Activated CD8-positive, alpha-beta memory T cell treated with anti-CD3 and anti-CD28 coated beads, Interleukin-2, amount 50 U/mL, for 4 hours (primary cell): ENCODE measurements at regions not wholly inside any gene's neighbourhood (a gene's known extent, or its start where the extent isn't known, plus 50 kb on each side); places are given as distances from the start of the nearest gene placed in this dataset.

Source experiments
- DNase-seq: peaks from one replicate; pipeline ENCODE4 v3.0.0-alpha.2; 2020

DNA sequence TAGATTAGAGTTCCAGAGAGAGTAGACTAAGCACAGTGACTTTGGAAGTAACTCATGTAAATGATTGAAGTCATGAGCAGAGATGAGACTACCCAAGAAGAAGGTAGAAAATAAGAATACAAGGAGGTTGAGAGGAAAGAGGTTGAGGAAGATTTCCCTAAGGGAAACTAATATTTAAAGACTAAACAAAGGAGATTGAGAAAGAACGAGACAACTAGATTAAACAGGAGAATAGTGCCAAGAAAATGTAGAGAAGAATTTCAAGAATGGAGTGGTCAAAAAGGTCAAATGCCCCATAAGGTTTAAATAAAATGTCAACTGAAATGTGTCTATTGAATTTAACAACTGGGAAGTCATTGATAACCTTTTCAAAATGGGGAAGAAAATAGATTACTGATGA is 59.0 kb downstream of the RPS29 start:
- DNase-seq, result no peak

DNA sequence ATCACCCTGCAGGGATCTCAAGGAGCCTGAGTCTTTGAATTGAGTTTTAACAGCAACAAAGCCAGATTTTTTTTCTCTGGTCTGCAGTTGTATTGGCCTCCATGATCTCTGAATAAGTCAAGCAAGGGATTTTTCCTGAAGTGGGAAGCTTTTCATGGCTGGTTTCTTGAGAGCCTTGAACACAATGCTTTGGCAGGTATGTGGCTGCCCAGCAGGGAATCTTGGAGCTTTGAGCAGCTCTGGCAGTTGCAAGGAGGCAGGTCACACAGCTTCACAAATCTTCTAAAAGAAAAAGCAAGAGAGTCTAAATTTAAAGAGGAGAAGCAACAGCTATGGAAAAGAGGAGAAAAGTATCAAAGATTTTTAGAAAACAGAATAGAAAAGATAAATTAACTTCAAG is 60.1 kb downstream of the RPS29 start:
- no peak for DNase-seq

- no peak for DNase-seq
These were observed 69.9 kb downstream of the RPS29 start for GRCh38 chr14:49516286-49516685.

DNA sequence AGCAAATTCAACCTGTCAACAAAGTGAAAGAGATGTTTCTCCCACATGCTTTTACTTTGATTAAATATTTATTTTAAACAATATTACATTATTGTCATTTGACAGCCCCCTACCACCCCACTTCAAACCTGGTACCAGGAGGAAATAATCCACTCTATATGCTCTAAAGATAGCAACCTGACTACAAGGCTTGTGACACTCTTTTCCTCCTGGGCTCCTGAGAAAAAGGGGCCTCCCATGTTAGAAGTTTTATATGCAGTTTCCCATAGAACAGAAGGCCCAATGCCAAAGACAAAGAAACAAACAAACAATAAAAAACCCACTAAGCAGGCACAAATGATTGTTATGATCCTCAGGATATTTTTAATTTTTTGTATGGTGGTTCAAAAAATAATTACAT is 73.6 kb downstream of the RPS29 start:
- DNase-seq, result no peak

- no peak for DNase-seq
These were observed 74.0 kb downstream of the RPS29 start for GRCh38 chr14:49512147-49512551.

DNA sequence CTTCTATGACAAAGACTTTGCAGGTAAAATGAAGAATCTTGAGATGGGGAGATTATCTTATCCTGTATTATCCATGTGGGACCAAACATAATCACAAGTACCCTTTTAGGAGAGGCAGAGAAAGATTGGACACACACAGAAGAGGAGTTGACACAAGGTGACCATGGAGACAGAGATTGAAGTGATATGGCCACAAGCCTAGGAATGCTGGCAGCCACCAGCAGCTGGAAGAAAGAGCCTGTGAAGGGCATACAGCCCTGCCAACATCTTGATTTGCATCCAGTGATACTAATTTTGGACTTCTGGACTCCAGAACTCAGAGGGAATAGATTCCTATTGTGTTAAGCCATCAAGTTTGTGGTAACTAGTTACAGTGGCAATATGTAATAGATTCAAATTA is 78.1 kb downstream of the RPS29 start:
- no peak for DNase-seq

- no peak for DNase-seq
These were observed 79.5 kb downstream of the RPS29 start for GRCh38 chr14:49506650-49507049.

- no peak for DNase-seq
These were observed 81.0 kb downstream of the RPS29 start for GRCh38 chr14:49505041-49505766.

DNA sequence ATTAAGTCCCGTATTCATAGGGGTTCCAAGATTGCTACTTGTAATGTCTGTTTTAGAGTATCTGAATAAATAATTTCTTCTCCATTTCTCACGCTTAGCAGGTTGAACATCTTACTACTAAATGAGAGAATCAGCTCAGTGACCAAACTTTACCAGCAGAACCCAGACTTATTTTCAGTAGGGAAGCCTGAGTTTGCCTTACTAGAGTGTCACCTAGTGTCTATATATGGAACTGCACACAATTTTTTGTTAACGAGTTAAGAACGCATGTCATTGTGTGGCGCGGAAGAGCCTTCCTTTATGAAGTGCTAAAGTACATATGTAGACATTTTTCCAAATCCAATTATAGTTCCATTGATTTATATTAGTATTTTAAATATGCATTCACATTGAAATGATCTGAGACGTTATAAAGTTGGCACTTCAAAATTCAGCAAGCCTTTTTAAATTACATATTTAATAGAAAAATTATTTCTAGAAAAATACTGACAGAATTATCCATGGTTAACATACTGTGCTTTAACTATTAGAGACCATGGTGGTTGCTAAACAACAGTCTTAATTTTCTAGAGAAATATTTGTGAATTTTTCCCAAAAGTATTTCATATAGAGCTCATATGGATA is 88.3 kb downstream of the RPS29 start:
- DNase-seq, result no peak

DNA sequence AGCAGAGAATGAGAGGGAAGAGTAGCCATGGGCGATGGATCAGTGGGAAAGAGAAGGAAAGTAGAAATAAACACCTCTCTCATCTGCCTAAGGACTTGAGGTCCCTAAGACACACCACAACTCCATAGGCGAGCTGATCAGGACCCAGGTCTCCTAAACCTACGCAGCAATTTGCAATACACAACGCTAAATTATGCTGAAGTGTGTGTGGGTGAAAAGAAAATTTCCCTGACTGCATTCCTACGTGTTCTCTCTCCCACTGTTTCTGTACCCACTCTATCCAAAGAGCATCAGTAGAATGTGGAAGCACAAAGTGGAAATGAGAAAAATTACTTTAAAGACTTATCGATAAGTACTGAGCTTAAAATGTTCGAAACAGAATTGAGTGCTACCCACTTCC is 88.9 kb downstream of the RPS29 start:
- DNase-seq, result no peak

GRCh38 chr14:49494836-49495235 is 91.3 kb downstream of the RPS29 start:
- no peak for DNase-seq

DNA sequence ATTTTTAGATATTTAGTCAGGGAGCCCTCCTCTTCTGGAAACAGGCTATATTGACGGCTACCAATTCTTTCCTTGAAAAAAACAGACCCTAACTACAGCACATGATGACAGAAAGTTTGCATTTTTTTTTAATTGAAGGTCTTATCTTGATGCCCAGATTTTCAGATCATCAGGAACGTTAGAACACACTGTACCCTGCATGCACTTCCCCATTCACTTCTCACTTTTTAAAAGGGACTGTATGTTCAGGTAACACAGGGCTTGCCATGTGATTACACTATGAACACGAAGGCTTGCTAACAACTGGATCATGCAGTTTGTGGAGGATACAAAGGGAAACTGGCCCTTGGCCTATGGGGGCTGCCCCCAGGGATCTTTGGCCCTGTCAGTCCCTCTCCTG is 92.6 kb downstream of the RPS29 start:
- no peak for DNase-seq

GRCh38 chr14:49492151-49492550 is 94.0 kb downstream of the RPS29 start:
- no peak for DNase-seq

GRCh38 chr14:49489341-49489740 is 96.8 kb downstream of the RPS29 start:
- DNase-seq, result no peak

GRCh38 chr14:49487238-49487637 is 98.9 kb downstream of the RPS29 start:
- no peak for DNase-seq

GRCh38 chr14:49485290-49485689 is 100.9 kb downstream of the RPS29 start:
- DNase-seq, result no peak

DNA sequence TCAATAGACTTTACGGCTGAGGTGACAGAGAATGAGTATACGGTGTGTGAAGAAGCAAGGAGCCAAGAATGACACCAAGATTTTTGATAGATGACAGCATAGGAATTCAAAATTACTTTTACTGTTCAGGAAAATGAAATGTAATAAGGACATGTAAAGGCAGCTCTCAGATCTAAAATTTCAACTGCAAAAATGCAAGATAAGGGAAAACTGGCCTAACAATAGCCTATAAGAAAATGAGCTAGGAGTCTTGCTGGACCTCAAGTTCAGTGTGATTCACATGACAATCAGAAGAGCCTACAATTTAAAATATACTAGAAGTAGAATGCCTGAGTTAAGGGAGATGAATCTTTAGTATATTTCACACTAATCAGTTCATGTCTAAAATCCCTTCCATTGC is 102.0 kb downstream of the RPS29 start:
- no peak for DNase-seq

- DNase-seq, result no peak
These were observed 102.9 kb downstream of the RPS29 start for GRCh38 chr14:49483268-49483667.

DNA sequence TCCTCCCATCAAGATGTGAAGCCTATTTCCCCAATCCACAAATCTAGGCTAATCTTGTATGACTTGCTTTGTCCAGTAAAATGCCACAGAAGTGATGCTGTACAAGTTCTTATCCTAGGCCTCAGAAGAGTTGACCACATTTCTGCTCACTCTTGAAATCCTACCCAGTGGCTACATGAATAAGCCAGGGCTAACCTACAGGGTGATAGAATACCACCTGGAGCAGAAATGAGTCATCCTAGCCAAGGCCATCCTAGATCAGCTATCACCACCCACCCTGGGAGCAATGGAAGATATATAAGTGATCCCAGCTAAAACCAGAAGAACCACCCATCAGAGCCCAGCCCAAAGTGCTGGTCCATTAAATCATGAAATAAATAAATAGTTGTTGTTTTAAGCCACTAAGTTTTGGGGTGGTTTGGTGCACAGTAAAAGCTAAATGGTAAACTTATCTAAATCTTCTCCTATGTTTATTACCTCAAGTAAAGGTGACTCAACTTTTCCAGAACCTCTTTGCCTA is 105.1 kb downstream of the RPS29 start:
- no peak for DNase-seq

DNA sequence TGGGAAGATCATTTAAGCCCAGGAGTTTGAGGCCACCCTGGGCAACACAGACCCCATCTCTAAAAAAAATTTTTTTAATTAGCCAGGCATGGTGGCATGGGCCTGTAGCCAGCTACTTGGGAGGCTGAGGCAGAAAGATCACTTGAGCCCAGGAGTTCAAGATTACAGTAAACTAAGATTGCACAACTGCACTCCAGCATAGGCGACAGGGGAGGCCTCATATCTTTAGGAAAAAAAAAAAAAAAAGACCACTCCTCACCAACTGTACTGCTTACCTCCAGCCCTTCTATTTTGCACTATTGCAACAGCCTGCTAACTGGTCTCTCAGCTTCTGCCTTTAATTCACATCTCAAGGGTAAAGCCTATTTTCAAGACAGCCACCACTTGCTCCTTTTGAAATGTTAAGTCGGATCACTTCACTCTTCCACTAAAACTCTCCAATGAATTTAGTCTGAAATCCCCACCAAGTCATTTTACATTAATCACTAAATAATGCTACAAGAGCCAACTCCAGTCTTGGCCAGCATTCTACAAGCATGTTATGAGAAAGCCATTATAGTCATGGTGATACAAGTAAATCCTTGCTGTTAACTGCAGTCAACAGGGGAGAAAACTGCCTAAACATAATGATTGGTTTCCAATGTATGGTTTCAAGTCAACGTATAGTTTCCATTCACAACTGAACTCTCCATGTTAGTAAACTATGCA is 106.0 kb downstream of the RPS29 start:
- no peak for DNase-seq

GRCh38 chr14:49479432-49479831 is 106.7 kb downstream of the RPS29 start:
- DNase-seq, result no peak

DNA sequence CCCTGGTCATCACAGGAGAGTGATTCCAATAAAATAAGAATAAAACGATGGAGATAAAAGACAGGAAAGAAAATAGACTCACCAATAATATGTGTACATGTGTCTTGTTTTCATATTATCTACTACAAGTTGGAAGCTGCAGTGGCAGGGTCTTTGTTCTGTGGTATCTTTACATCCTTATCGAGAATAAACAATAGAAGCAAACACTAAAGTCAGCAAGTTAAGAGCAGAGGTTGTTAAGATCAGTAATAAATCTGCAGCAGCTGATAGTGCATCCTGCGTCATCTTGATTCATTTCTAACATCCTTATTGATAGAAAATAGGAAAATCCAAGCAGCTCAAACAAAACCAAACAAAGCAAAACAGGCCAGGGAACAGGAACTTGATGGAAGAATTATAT is 107.4 kb downstream of the RPS29 start:
- no peak for DNase-seq

DNA sequence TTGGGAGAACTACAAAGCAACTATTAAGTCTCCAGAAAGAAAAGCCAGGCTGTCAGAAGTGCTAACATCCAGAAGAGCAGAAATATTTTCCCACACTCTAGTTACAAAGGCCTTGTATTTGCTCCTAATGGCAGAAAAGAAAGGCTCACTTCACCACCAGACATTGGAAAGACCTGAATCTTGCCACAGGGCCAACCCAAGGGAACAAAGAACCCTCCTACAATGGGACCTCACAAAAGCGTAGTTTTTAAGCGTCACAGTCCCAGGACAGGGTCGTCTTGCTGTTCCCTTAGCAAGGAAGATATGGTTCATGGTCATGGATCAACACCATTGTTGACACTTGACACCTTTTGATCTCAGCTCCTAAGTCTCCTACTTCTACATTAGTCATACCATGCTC is 119.1 kb downstream of the RPS29 start:
- no peak for DNase-seq

GRCh38 chr14:49464885-49465284 is 121.3 kb downstream of the RPS29 start:
- no peak for DNase-seq
